ENCODE measurements at regions not wholly inside any gene's neighbourhood (a gene's known extent, or its start where the extent isn't known, plus 50 kb on each side); places are given as distances from the start of the nearest gene placed in this dataset.

DNA sequence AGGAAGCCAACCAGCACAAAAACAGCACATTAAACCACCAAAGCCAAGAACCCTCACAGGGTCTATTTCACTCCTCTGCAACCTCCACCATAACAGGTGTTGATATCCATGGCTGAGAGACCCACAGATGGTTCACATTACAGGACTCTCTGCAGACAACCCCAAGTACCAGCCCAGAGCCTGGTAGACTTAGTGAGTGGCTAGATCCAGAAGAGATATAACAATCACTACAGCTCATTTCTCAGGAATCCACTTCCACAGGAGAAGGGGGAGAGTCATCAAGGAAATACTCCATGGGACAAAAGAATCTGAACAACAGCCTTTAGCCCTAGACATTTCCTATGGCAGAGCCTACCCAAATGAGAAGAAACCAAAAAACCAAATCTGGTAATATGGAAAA, 168.1 kb upstream of the CD96 start:
- TF ChIP-seq, protein P1, sequence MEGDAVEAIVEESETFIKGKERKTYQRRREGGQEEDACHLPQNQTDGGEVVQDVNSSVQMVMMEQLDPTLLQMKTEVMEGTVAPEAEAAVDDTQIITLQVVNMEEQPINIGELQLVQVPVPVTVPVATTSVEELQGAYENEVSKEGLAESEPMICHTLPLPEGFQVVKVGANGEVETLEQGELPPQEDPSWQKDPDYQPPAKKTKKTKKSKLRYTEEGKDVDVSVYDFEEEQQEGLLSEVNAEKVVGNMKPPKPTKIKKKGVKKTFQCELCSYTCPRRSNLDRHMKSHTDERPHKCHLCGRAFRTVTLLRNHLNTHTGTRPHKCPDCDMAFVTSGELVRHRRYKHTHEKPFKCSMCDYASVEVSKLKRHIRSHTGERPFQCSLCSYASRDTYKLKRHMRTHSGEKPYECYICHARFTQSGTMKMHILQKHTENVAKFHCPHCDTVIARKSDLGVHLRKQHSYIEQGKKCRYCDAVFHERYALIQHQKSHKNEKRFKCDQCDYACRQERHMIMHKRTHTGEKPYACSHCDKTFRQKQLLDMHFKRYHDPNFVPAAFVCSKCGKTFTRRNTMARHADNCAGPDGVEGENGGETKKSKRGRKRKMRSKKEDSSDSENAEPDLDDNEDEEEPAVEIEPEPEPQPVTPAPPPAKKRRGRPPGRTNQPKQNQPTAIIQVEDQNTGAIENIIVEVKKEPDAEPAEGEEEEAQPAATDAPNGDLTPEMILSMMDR (IDR thresholded peaks at IDR 0.05): no peak
- TF ChIP-seq POLR2AphosphoS5 (IDR thresholded peaks at IDR 0.05; ENCODE audit: insufficient read depth in 1 of 2, low read depth in 1 of 2) (no peak), POLR2A (IDR thresholded peaks at IDR 0.05) (no peak)

Data from vagina (tissue), 2 donors.